ENCODE measurements at regions not wholly inside any gene's neighbourhood (a gene's known extent, or its start where the extent isn't known, plus 50 kb on each side); places are given as distances from the start of the nearest gene placed in this dataset.

DNA sequence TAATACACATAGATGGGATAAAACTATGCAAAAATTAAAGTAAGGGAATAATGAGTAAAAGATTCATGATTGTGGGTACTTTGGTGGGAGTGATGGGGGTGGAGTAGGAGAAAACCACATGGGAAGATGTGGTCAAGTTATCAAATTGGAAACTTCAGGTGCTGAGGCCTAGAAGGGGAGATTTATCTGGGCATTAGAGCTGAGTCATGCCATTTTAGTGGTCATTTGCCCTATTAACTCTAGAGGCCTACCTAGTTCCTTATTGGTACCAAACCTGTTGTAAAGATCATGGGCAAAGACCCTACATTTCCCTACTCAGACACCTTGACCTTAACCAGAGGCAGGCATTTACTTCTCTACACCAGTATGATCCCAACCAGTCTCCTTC lies 125.9 kb upstream of the BCL6 start:
- no peaks in the 10 kb centered on the region for H3K4me1 ChIP-seq
- H3K36me3 ChIP-seq (ENCODE audit: low read depth, missing control alignments), result no peaks in the 10 kb centered on the region
- no peaks in the 10 kb centered on the region for H3K27me3 ChIP-seq
- no peak overlapping the region for H3K27ac ChIP-seq
- TF ChIP-seq POLR2A (IDR thresholded peaks at IDR 0.05), result no peak
- TF ChIP-seq, protein P1, sequence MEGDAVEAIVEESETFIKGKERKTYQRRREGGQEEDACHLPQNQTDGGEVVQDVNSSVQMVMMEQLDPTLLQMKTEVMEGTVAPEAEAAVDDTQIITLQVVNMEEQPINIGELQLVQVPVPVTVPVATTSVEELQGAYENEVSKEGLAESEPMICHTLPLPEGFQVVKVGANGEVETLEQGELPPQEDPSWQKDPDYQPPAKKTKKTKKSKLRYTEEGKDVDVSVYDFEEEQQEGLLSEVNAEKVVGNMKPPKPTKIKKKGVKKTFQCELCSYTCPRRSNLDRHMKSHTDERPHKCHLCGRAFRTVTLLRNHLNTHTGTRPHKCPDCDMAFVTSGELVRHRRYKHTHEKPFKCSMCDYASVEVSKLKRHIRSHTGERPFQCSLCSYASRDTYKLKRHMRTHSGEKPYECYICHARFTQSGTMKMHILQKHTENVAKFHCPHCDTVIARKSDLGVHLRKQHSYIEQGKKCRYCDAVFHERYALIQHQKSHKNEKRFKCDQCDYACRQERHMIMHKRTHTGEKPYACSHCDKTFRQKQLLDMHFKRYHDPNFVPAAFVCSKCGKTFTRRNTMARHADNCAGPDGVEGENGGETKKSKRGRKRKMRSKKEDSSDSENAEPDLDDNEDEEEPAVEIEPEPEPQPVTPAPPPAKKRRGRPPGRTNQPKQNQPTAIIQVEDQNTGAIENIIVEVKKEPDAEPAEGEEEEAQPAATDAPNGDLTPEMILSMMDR (IDR thresholded peaks at IDR 0.05), result no peak
- intact Hi-C loops (cut with DNase I; ENCODE audit: low total_unique reads), result no loop called here
- H3K9me3 ChIP-seq, result no peaks in the 10 kb centered on the region
- H3K4me3 ChIP-seq, result no peak overlapping the region
- DNase-seq, result no peak

DNA sequence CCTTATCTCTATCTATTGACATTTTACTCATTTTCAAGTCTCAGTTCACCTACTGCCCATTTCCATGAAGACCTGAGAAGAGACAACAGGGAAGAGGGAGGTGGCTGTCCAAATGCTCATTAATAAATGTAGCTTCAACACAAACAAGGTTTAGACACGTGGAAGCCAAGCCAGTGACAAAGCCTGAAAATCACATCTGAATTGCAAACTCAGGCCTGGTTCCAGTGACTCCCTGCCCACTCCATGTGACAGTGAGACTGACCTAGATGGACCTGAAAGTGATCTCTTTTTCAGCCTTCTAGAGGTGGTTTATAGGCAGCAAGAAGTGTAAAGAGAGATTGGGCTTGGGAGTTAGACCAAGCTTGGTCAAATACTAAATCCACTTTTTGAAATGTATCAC lies 126.6 kb upstream of the BCL6 start:
- intact Hi-C loops (cut with DNase I; ENCODE audit: low total_unique reads), result no loop called here
- WGBS, 2 donors, result 92 to 94% methylated on average over 1 of the region's 1 CpG
- Histone ChIP-seq H3K9me3 (no peaks in the 10 kb centered on the region), H3K27me3 (no peaks in the 10 kb centered on the region), H3K27ac (no peak overlapping the region), H3K4me3 (no peak overlapping the region), H3K36me3 (ENCODE audit: low read depth, missing control alignments) (no peaks in the 10 kb centered on the region), H3K4me1 (no peaks in the 10 kb centered on the region)
- no peak for TF ChIP-seq POLR2A (IDR thresholded peaks at IDR 0.05)
- TF ChIP-seq, protein P1 (IDR thresholded peaks at IDR 0.05), result no peak
- DNase-seq, result no peak

DNA sequence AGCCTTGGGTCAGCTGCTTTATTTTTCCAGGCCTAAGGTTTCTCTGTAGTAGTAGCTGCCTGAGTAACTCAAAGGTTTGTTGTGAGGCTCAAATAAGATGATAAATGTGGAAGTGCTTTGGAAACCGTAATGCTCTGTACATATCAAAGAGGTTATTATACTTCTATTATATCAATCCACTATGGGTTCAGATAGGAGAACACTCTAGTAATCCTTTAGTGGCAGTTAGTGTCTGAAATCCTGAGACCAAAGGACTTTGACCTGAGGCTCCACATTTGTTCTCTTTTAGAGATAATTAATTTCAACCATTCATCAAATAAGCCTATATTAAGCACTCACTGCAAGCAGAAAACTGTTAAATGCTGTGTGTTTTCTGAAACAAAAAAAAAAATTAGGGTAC lies 128.6 kb upstream of the BCL6 start:
- Histone ChIP-seq H3K27ac (no peak overlapping the region), H3K9me3 (no peaks in the 10 kb centered on the region), H3K4me3 (no peak overlapping the region), H3K36me3 (ENCODE audit: low read depth, missing control alignments) (no peaks in the 10 kb centered on the region), H3K27me3 (no peaks in the 10 kb centered on the region), H3K4me1 (no peaks in the 10 kb centered on the region)
- TF ChIP-seq, protein P1 (IDR thresholded peaks at IDR 0.05), result no peak
- TF ChIP-seq POLR2A (IDR thresholded peaks at IDR 0.05), result no peak
- no peak for DNase-seq
- intact Hi-C loops (cut with DNase I; ENCODE audit: low total_unique reads), result no loop called here
- WGBS, 2 donors, result 87 to 96% methylated on average over 1 of the region's 1 CpG

DNA sequence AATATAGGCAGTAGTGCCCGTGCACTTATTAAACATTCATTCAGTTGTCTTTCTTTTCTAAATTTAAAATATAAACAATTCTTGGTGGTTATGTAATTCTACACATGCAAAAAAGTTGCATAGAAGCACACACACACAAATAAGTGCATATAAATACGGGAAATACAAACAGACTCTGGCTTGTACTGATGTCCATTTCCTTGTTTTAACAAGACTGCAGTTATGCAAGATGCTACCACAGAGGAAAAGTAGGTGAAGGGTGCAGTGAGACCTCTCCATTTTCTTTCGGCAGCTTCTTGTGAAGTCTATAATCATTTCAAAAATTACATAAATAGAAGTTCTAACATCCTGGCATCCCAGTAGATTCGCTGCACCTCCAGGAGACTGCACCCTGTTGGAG lies 130.6 kb upstream of the BCL6 start:
- Histone ChIP-seq H3K36me3 (ENCODE audit: low read depth, missing control alignments) (no peaks in the 10 kb centered on the region), H3K27me3 (no peaks in the 10 kb centered on the region), H3K27ac (no peak overlapping the region), H3K4me3 (no peak overlapping the region), H3K4me1 (no peaks in the 10 kb centered on the region), H3K9me3 (no peaks in the 10 kb centered on the region)
- DNase-seq, result no peak
- TF ChIP-seq, protein P1 (IDR thresholded peaks at IDR 0.05), result no peak
- no peak for TF ChIP-seq POLR2A (IDR thresholded peaks at IDR 0.05)
- intact Hi-C loops (cut with DNase I; ENCODE audit: low total_unique reads), result no loop called here
- 93 to 95% methylated on average over 4 of the region's 4 CpGs for WGBS, 2 donors

DNA sequence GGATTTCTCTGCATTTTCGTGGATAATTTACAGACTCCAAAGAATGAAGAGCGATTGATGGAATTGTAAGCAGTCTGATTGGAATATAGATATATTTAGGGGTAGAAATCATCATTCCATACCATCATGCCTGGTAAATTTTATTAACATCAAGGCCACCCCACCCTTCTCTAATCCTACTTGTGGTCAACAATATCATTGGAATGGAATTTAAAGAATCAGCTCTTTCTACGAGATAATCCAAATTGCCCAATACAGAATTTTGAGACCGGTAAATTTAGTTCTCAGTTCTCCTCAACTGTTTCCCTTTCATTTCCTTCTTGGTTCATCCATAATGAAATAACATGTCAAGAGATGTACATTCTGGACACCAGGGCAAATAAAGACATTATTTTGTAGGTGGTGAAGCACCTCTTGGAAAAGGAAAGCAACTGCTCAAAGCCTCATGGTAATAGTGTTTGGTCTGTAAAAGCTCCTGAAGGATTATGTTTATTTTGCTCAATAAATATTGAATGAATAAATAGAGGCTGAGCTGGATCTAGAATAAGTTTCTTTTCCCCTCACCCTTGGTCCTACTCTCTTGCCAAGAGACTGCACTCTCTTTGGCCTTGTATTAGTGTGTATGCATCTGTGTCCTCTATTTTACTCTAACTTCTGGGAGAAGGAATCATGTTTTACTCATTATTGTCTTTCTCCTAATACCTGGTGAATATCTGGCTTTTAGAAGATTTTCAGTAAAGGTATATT lies 133.7 kb upstream of the BCL6 start:
- Histone ChIP-seq H3K27me3 (no peaks in the 10 kb centered on the region), H3K4me3 (no peak overlapping the region), H3K27ac (no peak overlapping the region), H3K9me3 (no peaks in the 10 kb centered on the region), H3K4me1 (no peaks in the 10 kb centered on the region), H3K36me3 (ENCODE audit: low read depth, missing control alignments) (no peaks in the 10 kb centered on the region)
- intact Hi-C loops (cut with DNase I; ENCODE audit: low total_unique reads), result no loop called here
- WGBS, 2 donors, result 81% methylated on average over 4 of the region's 4 CpGs
- TF ChIP-seq, protein P1 (IDR thresholded peaks at IDR 0.05), result no peak
- no peak for TF ChIP-seq POLR2A (IDR thresholded peaks at IDR 0.05)
- DNase-seq, result no peak
